ENCODE measurements at regions not wholly inside any gene's neighbourhood (a gene's known extent, or its start where the extent isn't known, plus 50 kb on each side); places are given as distances from the start of the nearest gene placed in this dataset.

GRCh38 chr14:25944020-25944419 lies 653.8 kb downstream of the NOVA1 start:
- TF ChIP-seq CTCF (IDR thresholded peaks at IDR 0.05; ENCODE audit: insufficient read depth, low read length) (no peak), POLR2AphosphoS5 (IDR thresholded peaks at IDR 0.05; ENCODE audit: low read depth) (no peak), GABPA (IDR thresholded peaks at IDR 0.05; ENCODE audit: low read depth) (no peak)
